HG03066 (cell line): ENCODE measurements at regions not wholly inside any gene's neighbourhood (a gene's known extent, or its start where the extent isn't known, plus 50 kb on each side); places are given as distances from the start of the nearest gene placed in this dataset.

Experiments used
- ATAC-seq: cut with Tn5 transposase; IDR thresholded peaks from one replicate; pipeline ENCODE4 v1.9.1; 2021; ENCODE audit warnings: low read depth; ENCODE audit not compliant: unreplicated experiment

DNA sequence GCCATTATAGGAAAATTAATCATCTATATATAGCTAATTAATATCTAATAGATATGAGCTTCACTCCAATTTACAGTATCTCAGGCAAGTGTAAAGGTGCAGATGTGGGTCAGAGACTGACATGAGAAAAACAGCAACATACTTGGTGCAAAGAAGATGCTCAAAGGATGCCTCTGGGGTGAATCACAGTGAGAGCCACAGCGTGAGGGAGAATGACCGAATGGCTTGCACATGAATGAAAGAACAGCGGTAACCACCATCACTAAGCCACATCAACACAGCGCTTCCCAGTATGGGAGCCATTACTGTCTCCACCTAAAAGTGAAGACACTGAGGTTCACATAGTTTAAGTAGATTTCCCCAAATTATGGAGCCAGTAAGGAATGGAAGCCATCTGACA lies 423.4 kb upstream of the ID2 start:
- no peak for ATAC-seq

DNA sequence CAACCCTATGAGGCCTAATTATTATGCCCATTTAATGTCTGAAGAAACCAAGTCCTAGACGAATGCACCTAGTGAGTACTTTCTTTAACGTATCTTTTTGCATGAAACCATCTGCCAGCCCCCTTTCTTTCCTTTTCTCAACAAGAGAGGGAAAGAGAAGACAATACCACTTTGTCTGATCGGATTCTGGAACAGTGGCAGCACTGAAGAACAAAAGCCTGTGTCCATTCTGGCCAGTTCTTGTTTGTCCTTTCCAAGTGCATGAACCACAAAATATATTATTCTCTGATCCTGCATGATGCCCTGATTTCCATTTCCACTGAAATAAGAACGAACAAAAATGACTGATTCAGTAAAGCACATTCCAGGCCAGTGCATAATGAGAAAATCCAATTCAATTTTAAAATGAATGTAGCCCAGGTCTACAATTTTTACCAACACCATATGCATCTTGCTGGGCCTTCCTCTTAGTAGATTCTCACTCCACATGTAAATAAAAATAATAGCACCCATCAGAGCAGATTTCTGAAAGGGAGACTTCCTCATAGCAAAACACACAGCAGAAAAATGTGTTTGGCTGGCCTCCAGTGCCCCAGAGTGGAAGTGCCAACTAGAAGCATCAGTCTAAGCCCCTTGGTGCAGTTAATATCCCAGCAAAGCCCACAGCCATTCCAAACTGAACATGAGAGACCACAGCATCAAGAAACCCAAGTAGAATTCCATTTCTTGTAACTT lies 422.6 kb upstream of the ID2 start:
- ATAC-seq, result no peak

DNA sequence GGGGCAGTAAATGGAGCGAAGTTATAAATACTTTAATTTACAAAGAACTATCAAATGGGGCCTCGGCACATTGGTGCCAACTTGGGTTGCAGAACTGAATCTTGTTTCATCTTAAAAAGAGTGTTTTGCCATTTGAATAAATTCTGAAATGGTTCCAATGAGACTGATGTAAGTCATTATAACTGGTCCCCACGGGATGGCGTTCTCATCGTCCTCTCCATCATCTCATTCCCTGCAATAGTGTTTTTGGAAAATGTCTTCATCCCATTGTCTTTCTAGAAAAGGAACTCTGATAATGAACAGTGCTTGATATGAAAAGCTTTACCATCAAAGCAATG lies 422.0 kb upstream of the ID2 start:
- no peak for ATAC-seq

DNA sequence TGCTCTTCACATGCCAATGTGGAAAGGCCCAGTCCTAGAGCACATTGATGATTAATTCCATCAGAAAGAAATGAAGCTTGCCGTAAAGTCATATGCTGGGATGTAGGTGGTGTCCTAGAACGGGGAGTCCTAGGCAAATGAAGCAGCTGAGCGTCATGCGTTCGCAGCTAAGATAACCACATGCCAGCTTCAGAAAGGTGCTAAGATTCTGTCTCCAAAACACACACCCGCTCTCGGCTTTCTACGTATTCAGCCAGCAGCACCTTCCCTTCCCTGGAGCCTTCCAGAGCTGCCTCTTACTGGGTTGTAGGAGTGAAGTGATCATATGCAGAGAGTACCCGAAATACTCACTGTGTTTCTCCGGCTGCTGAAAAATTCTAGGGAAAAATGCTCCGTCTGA lies 421.6 kb upstream of the ID2 start:
- ATAC-seq, result no peak

DNA sequence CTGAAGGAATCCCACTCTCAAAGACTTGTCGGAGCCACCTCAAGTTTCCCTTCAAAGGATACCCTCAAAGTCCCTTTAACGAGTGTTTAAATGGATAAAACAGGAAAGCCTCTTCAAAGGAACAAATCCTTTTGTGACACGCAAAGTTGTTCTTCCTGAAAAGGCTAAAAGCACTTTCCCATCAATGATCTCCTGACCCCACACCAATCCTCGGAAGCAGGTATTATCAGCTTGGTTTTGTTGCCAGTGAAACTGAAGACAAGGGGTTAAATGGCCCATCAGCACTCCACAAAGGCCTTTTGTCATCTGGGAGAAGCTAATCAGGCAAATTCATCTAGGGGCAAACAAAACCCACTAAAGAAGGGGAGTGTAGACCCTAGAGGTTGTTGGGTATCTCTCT lies 418.0 kb upstream of the ID2 start:
- ATAC-seq, result no peak

DNA sequence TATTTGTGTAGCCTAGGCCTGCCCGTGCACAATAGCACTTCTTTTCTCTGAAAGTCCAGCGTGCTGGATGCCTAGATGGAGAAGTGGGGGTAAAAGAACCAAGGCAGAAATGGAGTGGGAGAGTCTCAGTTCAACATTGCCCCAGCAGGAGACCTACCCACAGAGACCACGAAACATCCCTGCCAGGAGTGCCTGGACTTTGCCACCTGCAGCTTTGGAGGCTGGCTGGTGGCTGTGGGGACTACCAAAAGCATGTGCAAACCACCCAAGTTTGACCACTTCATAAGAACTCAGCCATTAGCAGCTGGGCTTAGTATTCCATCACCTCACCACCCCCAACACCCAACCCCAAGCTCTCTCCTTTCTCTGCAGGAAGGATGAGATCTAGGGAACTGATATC lies 416.9 kb upstream of the ID2 start:
- no peak for ATAC-seq

DNA sequence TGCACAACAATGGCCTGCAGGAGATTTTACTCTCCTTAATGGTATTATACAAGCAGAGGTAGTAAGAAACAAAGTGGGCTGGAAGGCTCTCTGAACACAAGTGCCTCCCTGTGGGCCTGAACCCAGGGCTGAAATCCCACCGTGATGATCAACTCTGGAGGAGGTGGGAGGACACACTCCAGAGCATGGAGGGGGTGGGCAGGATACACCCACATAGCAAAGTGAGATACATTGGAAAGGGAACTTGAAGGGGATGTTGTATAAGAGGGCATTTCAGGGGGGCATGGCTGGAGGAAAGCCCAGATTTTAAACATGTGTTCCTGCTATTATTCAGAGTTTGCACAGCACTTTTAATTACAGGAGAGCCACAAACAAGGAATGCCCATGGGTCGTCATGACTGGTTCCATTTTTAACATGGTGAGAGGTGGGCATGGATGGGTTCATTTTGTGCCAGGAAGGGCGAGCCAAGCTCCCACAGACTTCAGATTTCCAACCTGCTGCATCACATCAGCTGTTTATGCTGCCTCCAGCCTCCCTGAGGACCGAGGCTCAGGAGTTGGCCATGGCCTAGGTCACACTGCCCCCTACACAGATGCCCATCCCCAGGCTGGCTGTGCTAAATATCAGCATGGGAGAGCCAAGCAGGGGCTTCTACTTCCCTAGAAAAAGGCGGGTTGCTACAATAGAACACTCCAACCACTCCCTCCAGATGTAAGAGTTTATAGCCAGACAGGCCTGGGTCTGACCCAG lies 416.2 kb upstream of the ID2 start:
- ATAC-seq, result no peak

DNA sequence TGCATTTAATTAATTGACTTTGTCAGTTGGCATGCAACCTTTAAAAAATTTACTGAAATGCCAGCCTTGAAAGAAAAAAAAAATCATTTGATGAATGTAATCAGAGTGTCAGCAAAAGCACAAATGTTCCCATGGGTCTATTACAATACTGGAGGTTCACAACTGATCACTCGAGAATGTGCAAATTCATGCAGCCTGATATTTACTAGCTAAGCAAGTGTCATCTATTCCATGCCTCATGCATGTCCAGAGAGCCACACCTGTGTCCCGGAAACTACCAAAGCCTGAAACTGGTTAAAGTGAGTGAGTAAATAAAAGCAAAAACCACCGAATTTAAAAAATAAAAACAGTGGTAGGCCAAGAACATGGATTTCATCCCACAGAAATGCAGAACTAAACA lies 415.3 kb upstream of the ID2 start:
- ATAC-seq, result no peak

DNA sequence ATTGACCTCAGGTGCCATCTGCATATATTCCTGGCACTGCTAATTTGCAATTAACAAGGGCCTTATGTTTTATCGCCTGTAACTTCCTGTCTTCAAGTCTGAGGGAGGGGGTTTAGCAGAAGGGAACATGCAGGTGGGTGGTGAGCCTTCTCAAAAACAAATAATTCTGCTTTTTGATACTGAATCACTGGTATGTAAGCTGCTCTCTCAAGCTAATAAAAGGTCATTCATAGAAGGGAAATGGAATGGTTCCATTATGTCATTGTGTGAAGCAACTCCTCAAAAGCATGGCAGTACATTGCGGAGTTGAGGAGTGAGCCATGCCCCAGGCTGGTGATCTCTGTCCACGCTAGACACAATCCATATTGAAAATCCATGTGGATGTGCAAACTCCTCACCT lies 414.8 kb upstream of the ID2 start:
- no peak for ATAC-seq

DNA sequence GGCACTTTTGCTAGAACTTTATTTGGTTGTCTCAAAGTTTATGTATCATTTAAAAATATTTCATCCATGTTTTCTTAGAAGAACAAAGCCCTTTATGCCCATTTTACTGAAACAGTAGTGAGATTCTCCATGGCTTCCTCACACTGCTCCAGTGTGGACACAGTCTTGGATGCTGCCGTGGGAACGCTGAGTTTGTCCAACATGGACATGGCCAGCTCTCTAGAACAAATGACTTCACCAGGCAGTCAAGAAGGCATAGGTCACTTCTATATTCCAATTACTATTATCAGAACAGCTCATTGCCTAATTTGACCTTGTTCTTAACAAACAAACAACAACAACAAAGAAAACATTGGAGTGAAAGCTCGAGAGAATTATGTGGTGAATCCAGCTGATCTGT lies 414.1 kb upstream of the ID2 start:
- ATAC-seq, result no peak

DNA sequence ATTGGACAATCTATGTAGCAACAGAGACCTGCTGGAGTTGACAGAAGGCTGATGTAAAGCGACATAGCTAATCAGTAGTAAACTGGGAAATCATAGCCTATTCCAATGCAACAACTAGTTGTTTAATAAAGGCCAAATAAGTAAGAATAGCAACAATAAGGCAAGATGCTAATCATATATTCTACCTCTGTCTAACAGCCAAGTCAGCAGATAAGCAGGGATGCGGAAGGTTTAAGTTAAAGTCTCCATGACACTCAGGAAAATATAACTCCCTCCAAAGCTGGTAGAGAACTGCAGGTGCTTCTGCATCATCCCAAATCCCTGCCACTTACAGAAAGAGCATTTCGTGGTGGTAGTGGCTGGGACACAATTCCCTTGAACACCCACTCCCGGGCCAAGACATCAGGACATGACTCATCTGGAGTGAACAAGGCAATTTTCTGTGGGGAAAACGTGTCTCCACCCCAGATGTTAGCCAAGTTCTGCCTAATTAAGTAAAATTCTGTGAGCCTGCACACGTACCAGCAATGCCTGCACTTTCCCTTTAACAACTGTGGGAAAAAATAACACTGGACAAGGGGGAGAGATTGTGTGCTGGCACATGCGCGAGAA lies 413.6 kb upstream of the ID2 start:
- no peak for ATAC-seq

DNA sequence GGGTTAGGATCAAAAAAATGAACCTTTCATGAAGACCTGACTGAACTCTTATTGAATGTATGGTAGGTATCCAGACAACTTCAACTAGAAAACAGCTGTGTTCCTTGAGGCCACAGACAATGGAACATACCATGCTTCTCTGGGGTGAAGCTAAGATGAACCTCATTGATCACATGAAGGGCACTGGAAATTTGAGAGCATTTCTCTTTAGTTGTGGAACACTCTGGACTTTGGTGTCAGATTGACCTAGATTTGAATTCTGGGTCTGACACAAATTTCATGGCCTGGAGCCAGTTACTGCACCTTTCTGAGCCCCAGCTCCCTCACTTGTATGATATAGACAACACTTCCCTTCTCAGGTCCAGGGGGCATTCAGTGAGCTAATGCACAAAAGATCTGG lies 411.2 kb upstream of the ID2 start:
- ATAC-seq, result no peak

DNA sequence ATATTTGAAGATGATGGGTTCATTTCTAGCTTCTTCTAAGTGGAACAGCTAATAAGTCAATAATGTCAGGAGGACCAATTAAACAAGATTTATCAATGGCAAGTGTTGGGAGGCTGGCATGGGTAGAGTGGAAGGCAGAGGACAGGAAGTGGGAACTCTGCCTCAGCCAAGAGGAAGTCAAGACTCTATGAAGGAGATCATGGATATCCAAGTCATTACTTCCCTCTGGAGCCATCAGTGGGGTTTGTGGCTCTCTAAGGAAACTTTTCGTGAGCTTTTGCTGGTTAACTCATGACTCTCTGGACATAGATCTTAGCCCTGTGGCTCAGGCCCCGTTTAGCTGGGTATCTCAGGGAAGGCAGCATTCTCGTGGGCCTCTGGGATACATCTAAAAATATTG lies 410.4 kb upstream of the ID2 start:
- no peak for ATAC-seq

DNA sequence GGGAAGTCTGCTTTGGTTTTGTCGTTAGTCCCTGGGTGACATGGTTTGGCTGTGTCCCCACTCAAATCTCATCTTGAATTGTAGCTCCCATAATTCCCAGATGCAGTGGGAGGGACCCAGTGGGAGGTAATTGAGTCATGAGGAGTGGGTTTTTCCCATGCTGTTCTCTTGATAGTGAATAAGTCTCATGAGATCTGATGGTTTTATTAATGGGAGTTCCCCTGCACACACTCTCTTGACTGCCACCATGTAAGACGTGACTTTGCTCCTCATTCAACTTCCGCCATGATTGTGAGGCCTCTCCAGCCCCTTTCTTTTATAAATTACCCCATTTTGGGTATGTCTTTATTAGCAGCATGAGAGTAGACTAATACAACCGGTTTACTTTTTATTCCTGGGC lies 405.8 kb upstream of the ID2 start:
- no peak for ATAC-seq

DNA sequence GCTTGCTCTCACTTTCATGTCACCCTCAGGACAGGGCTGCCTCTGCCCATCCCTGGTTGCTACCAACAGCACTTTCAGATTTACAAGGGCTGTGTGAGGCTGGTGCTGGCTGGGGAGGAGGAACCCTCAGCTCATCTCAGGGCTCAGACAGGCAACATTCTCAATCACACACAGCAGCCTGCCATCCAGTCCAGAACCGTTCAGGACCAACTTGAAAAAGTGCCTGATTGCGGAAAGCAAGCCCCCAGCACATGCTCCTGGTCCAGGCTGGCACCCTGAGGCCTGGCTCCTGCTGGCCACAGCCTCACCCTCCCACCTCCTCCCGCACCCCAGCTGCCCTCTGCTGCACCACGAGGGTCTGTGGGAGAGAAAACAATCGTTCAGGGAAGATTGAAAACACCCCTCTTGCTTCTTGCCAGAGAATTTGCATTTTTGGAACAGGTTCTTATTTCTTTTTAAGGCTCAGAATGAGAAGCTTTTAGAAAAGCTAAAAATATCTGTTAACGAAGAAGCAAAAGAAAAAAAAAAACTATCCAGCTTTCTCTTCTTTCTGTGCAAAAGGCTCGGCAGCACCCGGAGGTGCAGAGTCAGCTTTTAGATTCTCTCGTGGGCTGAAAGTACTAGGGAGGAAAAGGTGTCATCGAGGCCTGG lies 403.8 kb upstream of the ID2 start:
- peak; percentile 71 for ATAC-seq

DNA sequence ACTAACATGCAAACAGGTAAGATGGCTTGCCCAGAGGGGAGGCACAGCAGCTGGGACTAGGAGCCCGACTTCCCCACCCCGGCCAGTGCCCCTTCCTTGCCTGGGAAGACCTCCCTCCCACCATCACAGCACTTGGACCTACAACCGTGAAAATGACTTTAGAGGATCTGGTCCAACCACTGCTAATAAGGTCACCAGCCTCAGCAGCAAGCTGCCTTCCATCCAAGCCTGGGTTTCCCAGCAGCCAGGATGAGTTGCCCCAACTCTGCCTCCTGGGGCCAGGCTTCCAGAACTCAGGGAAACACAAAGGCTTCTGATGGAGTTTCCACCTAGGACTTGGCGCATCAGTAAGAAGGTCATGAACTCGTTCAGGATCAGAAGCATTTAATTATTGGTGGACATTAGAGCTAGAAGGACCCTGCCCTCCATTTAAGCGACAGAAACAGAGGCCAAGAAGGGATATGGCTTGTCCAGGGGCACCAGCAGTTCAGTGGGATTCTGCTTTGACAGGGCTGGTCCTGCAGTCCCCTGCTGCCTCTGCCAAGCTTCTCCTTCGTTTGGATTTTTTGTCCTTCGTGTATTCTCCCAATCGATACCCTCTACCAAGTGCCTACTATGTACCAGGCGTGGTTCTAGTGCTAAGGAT lies 403.0 kb upstream of the ID2 start:
- peak; percentile 18 for ATAC-seq

DNA sequence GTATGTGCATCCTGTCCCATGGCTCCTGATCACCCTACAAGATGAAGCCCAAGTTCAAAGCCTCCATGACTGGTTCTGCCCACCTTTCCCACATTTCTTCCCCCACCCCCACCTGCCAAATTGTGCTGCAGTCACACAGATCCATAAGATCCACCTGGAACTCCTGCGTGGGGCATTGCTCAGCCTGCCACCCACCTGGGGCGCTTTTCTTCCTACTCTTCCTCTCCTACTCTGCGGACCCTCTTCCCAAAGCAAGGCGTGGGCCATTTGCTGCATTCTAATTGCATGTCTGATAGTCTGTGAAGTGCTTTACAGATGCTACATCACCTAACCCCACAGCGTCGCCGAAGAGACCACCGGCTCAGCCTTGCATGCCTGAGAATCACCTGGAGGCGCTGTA lies 402.4 kb upstream of the ID2 start:
- no peak for ATAC-seq

DNA sequence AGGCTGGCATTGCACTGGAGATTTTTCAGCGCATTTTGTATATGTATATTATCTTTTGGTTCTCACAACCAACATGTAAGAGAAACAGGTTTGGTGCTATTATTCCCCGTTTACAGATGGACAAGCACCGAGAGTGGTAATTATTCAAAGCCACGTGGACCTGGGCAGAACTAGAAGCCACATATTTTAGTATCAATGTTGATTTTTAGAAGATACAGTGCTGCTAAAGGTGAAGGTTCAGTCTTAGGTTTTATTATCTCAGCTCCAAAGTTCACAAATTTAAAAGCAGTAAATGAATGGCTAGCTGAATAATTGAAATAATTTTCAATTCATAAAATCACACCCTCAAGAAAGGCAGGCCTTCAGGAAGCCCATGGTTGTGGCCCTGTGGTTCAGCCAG lies 400.6 kb upstream of the ID2 start:
- no peak for ATAC-seq

DNA sequence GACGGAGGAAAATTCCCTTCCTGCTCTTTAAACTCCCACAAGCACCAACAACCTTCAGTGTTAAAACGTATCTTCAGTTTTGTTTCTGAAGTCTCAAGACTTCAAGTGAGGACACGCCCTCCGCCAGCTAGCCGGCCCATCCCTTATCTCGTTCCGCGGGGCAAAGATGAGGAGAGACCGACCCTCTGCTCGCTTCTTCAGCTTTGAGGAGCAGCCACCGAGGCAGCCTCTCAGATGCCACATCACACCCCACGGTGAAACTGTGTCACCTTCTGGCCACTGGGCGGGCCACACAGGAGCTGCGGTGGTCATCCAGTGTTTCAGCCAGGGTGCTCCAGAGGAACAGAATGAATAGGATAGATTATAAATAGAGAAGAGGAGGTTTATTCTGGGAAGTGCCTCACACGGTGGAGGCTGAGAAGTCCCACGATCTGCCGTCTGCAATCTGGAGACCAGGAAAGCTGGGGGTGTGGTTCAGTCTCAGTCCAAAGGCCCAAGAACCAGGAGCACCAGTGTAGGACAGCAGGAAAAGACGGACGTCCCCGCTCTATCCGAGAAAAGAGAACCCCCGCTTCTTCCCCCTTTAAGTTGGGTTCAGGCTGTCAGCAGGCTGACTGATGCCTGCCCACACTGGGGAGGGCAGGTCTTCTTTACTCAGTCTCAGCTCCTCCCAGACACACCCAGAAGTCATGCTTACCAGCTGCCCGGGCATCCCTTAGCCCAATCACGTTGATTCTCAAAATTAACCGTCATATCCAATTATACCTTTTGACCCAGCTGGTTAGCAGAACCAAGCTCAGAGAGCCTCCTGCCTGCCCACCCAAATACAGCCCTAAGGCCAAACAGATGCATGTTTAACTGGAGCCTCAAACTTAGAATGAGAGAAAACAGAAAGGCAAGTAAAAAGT lies 399.7 kb upstream of the ID2 start:
- no peak for ATAC-seq

DNA sequence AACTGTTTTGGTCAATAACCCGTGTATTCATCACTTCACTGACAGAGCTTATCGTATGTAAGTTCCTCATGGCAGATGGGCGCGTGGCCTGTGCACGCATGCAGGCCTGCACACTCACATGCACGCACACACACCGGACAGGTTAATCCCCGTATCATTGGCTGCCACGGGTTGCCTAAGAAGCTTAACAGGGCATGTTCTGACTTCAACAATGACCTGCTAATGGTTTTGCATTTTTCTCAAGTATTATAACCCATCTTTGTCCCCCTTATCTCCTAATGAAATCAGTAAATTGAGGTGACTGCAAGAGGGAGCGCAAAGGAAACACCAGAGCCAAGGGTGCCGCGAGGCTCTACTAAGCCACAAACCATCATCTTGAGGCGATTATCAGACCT lies 399.0 kb upstream of the ID2 start:
- ATAC-seq, result no peak
